Skeletal muscle satellite cell (primary cell): ENCODE measurements at regions not wholly inside any gene's neighbourhood (a gene's known extent, or its start where the extent isn't known, plus 50 kb on each side); places are given as distances from the start of the nearest gene placed in this dataset.

Experiments
- H3K27me3 ChIP-seq: 2 replicates; pipeline ENCODE4 v1.7.0; 2013; ENCODE audit warnings: low read length; ENCODE audit not compliant: control insufficient read depth, insufficient read depth
- H3K36me3 ChIP-seq: 2 replicates; pipeline ENCODE4 v1.7.0; 2013; ENCODE audit warnings: mild to moderate bottlenecking, control low read depth, low read length; ENCODE audit not compliant: insufficient read depth
- H3K4me1 ChIP-seq: 2 replicates; pipeline ENCODE4 v1.7.0; 2013; ENCODE audit warnings: low read length; ENCODE audit not compliant: control insufficient read depth, insufficient read depth
- H3K4me2 ChIP-seq: 2 replicates; pipeline ENCODE4 v1.7.0; 2013; ENCODE audit warnings: mild to moderate bottlenecking, low read length
- H3K4me3 ChIP-seq: 2 replicates; pipeline ENCODE4 v1.7.0; 2013; ENCODE audit warnings: low read length
- H3K9ac ChIP-seq: 2 replicates; pipeline ENCODE4 v1.7.0; 2013; ENCODE audit warnings: mild to moderate bottlenecking, low read depth, low read length, moderate library complexity
- H3K9me3 ChIP-seq: replicated peaks from 2 replicates; pipeline ENCODE4 v1.7.0; 2013; ENCODE audit warnings: mild to moderate bottlenecking, control low read depth, low read length

DNA sequence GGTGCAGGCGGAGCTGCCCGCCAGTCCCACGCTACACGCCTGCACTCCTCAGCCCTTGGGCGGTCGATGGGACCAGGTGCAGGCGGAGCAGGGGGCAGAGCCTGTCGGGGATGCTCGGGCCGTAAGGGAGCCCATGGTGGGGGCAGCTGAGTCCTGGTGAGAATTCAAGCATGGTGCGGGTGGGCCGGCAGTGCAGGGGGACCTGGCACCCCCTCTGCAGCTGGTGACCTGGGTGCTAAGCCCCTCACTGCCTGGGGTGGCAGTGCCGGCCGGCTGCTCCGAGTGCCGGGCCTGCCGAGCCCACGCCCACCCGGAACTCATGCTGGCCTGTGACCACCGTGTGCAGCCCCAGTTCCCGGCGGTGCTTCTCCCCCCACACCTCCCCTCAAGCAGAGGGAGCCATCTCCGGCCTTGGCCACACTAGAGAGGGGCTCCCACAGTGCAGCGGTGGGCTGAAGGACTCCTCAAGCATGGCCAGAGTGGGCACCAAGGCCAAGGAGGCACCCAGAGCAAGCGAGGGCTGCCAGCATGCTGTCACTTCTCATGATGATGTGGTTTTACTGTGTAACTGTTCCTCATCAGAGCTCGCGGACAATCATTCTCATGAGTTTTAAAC lies 228.9 kb upstream of the CDH9 start:
- no peaks in the 10 kb centered on the region for H3K9me3 ChIP-seq
- no peaks in the 10 kb centered on the region for H3K36me3 ChIP-seq
- H3K9ac ChIP-seq = no peak overlapping the region
- H3K27me3 ChIP-seq = no peaks in the 10 kb centered on the region
- H3K4me2 ChIP-seq = no peak overlapping the region
- H3K4me1 ChIP-seq = no peaks in the 10 kb centered on the region
- no peak overlapping the region for H3K4me3 ChIP-seq

- Histone ChIP-seq H3K9ac (no peak overlapping the region), H3K9me3 (no peaks in the 10 kb centered on the region), H3K4me2 (no peak overlapping the region), H3K36me3 (no peaks in the 10 kb centered on the region), H3K4me1 (no peaks in the 10 kb centered on the region), H3K27me3 (no peaks in the 10 kb centered on the region), H3K4me3 (no peak overlapping the region)
Measured at GRCh38 chr5:27266184-27266583, 227.8 kb upstream of the CDH9 start.

DNA sequence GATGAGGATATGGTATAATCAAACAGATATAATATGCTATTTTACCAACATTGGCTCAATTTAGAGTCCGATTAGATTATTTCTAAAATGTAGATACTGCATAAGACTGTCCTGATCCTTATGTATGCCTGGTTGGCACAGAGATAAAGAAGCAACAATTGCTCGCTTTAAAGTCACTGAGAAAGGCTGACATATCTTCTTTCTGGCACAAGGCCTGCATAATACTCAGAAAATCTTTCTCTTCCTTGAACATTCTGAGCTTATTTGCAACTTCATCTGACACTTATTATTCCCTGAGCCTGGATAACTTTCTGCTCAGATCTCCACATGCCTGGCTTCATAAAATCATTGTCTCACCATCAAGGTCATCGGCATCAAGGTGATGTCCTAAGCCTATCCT lies 219.3 kb upstream of the CDH9 start:
- H3K4me3 ChIP-seq = no peak overlapping the region
- H3K9me3 ChIP-seq = no peaks in the 10 kb centered on the region
- no peaks in the 10 kb centered on the region for H3K4me1 ChIP-seq
- H3K36me3 ChIP-seq = no peaks in the 10 kb centered on the region
- no peak overlapping the region for H3K4me2 ChIP-seq
- H3K27me3 ChIP-seq = no peaks in the 10 kb centered on the region
- H3K9ac ChIP-seq = no peak overlapping the region

DNA sequence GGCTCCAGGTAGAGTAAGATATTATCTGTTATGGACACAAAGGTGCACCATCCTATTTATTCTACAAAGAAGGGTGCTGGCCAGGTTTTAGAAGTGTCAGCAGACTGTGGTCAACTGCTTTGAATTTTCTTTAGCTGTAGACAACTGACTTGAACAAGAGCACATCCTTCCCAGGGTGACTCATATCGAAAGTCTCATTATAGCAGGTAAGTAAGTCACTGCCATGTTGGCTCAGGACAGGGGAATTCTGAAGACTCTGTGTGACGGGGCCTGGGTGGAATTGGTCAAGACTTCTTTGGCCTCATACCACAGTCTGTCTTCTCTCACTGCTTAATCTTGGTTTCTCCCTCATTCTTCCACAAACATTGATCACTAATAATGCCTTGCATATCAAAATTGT lies 214.5 kb upstream of the CDH9 start:
- Histone ChIP-seq H3K4me3 (no peak overlapping the region), H3K27me3 (no peaks in the 10 kb centered on the region), H3K9me3 (no peaks in the 10 kb centered on the region), H3K4me1 (no peaks in the 10 kb centered on the region), H3K9ac (no peak overlapping the region), H3K4me2 (no peak overlapping the region), H3K36me3 (no peaks in the 10 kb centered on the region)

DNA sequence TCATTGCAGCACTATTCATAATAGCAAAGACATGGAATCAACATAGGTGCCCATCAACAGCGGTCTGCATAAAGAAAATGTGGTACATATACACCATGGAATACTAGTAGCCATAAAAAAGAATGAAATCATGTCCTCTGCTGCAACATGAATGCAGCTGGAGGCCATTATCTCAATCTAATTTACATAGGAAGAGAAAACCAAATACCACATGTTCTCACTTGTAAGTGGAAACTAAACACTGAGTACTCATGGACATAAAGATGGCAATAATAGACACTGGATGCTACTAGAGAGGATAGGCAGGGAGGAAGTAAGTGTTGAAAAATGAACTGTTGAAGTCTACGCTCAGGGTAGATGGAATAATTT lies 203.9 kb upstream of the CDH9 start:
- Histone ChIP-seq H3K9me3 (no peaks in the 10 kb centered on the region), H3K4me3 (no peak overlapping the region), H3K4me1 (peaks cover 16% of the 10 kb centered on the region), H3K4me2 (no peak overlapping the region), H3K9ac (no peak overlapping the region), H3K36me3 (no peaks in the 10 kb centered on the region), H3K27me3 (no peaks in the 10 kb centered on the region)

DNA sequence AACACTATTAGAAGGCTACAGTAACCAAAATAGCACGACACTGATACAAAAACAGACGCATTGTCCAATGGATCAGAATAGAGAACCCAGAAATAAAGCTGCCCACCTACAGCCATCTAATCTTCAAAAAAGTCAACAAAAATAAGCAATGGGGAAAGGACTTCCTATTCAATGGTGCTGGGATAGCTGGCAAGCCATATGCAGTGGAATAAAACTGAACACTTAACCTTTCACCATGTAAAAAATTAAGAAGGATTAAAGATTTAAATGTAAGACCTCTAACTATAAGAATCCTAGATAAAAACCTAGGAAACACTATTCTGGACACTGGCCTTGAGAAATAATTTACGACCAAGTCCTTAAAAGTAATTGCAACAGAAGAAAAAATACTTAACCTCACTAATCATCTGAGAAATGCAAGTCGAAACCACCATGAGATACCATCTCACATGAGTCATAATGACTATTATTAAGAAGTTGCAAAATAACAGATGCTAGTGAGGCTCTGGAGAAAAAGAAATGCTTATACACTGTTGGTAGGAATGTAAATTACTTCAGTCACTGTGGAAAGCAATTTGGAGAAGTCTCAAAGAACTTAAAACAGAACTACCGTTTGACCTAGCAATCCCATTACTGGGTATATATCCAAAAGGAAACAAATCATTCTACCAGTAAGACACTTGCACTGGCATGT lies 203.3 kb upstream of the CDH9 start:
- H3K4me2 ChIP-seq = peak overlapping the region; percentile 31
- no peak overlapping the region for H3K9ac ChIP-seq
- H3K4me1 ChIP-seq = peaks cover 16% of the 10 kb centered on the region
- H3K4me3 ChIP-seq = no peak overlapping the region
- no peaks in the 10 kb centered on the region for H3K27me3 ChIP-seq
- H3K9me3 ChIP-seq = no peaks in the 10 kb centered on the region
- H3K36me3 ChIP-seq = no peaks in the 10 kb centered on the region

DNA sequence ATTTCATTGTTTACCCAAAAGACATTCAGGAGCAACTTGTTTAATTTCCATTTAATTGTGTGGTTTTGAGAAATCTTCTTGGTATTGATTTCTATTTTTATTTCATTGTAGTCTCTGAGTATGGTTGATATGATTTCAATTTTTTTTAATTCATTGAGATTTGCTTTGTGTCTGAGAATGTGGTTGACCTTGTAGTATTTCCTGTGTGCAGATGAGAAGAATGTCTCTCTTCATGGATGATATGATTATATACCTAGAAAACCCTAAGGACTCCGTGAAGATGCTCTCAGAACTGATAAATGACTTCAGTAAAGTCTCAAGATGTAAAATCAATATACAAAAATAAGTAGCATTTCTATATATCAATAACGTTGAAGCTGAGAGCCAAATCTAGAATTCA lies 202.4 kb upstream of the CDH9 start:
- Histone ChIP-seq H3K4me1 (peaks cover 16% of the 10 kb centered on the region), H3K9ac (no peak overlapping the region), H3K4me3 (no peak overlapping the region), H3K9me3 (no peaks in the 10 kb centered on the region), H3K27me3 (no peaks in the 10 kb centered on the region), H3K36me3 (no peaks in the 10 kb centered on the region), H3K4me2 (no peak overlapping the region)

DNA sequence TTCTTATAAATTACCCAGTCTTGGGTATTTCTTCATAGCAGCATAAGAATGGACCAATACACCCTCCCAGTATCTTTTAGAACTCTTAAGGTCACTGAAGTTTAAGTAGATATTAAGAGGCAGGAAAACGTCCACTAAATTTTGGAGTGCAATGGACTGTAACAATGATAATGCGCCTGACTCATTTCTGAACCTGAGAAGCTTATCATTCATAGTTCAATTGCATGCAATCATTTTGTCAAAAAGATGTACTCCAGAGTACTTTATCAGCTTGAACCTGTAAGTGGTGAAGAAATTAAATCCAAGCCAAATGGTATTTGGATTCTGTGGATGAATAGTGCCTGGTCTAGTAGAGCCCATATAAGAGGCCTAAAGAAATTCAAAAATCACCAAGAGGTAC lies 196.5 kb upstream of the CDH9 start:
- no peak overlapping the region for H3K9ac ChIP-seq
- H3K36me3 ChIP-seq = no peaks in the 10 kb centered on the region
- no peak overlapping the region for H3K4me2 ChIP-seq
- H3K4me3 ChIP-seq = no peak overlapping the region
- H3K4me1 ChIP-seq = no peaks in the 10 kb centered on the region
- H3K9me3 ChIP-seq = no peaks in the 10 kb centered on the region
- H3K27me3 ChIP-seq = no peaks in the 10 kb centered on the region

DNA sequence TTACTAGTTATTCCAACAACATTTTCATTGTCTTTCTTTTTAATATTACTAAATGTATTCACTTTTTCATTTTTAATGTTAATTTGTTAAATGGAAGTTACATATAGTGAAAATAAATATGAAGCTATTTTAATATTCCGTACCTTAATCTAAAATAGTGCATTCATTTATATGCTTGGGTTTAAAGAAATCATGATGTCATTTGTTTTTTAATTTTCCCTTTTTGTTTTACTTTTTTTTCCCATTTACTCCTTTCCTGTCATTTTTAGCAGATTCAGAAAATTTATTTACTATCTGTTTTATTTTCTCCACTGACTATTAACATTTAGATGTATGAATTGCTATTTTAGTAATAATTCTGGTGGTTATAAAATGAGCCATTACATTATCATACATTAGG lies 183.0 kb upstream of the CDH9 start:
- no peaks in the 10 kb centered on the region for H3K27me3 ChIP-seq
- peaks cover 5% of the 10 kb centered on the region for H3K9me3 ChIP-seq
- H3K4me3 ChIP-seq = no peak overlapping the region
- no peaks in the 10 kb centered on the region for H3K36me3 ChIP-seq
- no peaks in the 10 kb centered on the region for H3K4me1 ChIP-seq
- H3K4me2 ChIP-seq = no peak overlapping the region
- no peak overlapping the region for H3K9ac ChIP-seq

DNA sequence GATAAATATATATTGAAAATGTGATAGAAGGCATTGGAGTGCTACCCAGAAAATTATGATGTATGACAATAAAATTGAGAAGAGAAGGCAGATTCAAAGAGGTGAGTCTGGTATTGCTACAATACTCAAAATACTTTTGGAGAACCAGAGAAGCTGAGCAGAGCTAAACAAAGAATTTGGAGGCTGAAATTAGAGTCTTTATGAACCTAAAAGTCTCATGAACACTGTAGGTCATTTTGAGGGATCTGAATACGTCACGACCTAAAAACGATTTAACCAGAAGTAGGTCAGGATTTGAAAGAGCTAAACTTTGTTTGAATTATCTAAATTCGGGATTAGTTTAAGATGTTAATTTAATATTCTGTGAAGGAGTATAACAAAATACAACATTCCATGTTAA lies 182.4 kb upstream of the CDH9 start:
- H3K4me2 ChIP-seq = no peak overlapping the region
- peaks cover 5% of the 10 kb centered on the region for H3K9me3 ChIP-seq
- H3K9ac ChIP-seq = no peak overlapping the region
- no peaks in the 10 kb centered on the region for H3K27me3 ChIP-seq
- H3K4me3 ChIP-seq = no peak overlapping the region
- no peaks in the 10 kb centered on the region for H3K4me1 ChIP-seq
- H3K36me3 ChIP-seq = no peaks in the 10 kb centered on the region

DNA sequence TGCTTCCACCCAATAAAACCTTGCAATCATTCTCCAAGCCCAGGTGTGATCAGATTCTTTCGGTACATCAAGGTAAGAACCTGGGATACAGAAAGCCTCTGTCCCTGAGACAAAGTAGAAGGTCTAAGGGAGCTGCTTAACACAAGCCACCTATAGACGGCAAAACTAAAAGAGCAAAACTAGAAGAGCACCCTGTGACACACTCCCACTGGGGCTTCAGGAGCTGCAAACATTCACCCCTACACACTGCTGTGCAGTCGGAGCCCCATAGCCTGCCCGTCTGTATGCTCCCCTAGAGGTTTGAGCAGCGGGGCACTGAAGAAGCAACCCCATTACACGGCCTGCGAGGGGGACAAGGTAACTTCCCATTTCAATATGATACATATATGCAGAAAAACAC lies 179.6 kb upstream of the CDH9 start:
- no peak overlapping the region for H3K4me2 ChIP-seq
- no peaks in the 10 kb centered on the region for H3K4me1 ChIP-seq
- H3K27me3 ChIP-seq = no peaks in the 10 kb centered on the region
- no peak overlapping the region for H3K4me3 ChIP-seq
- H3K36me3 ChIP-seq = no peaks in the 10 kb centered on the region
- H3K9ac ChIP-seq = no peak overlapping the region
- H3K9me3 ChIP-seq = peaks cover under 1% of the 10 kb centered on the region
